ENCODE measurements at regions not wholly inside any gene's neighbourhood (a gene's known extent, or its start where the extent isn't known, plus 50 kb on each side); places are given as distances from the start of the nearest gene placed in this dataset.
"Not testable (repeated sequence)": the region's sequence is repeated elsewhere in the genome, so short reads cannot be mapped to it uniquely, and the experiment has no call there.

DNA sequence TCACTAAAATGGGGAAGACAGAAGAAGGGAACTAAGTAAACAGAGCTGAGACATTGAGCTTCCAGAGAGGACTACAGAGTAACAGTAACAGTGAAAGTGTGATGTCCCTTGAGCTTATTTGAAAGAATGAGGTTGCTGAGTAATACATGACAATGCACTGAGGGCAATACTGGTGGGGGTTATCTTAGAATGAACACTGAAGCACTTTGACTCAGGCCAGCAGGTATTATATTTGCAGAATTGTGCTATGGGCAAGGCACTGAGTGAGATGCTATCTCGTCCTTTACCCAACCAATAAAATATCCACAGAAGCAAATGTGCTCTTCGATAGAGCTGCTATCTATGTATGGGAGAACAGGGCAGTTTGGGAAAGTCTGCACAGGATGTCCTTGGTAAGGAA is 133.2 kb downstream of the DISP1 start:
- DNase-seq (ENCODE audit: low spot score): no peak

- no peak for DNase-seq (ENCODE audit: low spot score)
Measured at GRCh38 chr1:222950892-222951291, 136.1 kb downstream of the DISP1 start.

GRCh38 chr1:222953585-222953984 is 138.7 kb downstream of the DISP1 start:
- no peak for DNase-seq (ENCODE audit: low spot score)

- no peak for DNase-seq (ENCODE audit: low spot score)
Measured at GRCh38 chr1:222955964-222956363, 141.1 kb downstream of the DISP1 start.

- DNase-seq (ENCODE audit: low spot score): no peak
Measured at GRCh38 chr1:222956601-222957000, 141.8 kb downstream of the DISP1 start.

- no peak for DNase-seq (ENCODE audit: low spot score)
Measured at GRCh38 chr1:222967466-222968240, 152.8 kb downstream of the DISP1 start.

DNA sequence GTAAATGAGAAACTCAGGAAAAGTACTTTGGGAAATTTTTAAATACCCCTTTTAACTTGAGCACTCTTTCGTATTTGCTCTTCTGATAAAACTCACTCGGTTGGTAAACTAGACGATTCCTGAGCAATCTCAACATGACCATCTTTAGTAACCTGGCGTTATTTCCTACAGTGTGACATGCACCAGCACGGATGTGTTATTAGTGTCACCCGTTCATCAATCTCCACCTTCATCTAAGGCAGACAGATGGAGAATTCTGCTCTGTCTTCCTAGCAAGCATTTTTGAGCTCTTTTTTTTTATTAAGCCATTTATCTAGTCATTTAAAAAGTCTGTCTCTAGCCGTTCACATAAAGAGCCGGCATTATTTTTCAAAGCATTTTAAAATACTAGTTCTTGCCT is 155.2 kb downstream of the DISP1 start:
- no peak for DNase-seq (ENCODE audit: low spot score)

- no peak for DNase-seq (ENCODE audit: low spot score)
Measured at GRCh38 chr1:222970711-222971110, 155.9 kb downstream of the DISP1 start.

DNA sequence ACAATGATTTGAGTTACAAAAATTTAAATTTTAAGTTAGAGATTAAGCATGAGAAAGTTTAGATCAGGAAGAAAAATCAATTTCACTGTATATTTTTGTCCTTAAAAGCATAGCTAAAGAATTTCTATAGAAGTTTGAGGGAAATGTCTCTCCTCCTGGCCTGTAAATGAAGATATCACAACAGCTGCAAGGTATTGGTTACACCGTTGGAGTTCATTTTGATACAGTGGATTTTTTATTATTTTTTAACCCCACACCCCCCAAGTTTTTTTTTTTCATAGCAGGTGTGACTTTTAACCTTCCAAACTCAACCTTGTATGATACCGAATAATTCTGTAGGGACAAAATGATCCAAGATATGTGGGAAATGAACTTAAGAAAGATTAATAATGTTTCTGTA is 156.3 kb downstream of the DISP1 start:
- no peak for DNase-seq (ENCODE audit: low spot score)

GRCh38 chr1:222973561-222973960 is 158.7 kb downstream of the DISP1 start:
- DNase-seq (ENCODE audit: low spot score): no peak

- peak; percentile 1 for DNase-seq (ENCODE audit: low spot score)
Measured at GRCh38 chr1:222974496-222974895, 159.7 kb downstream of the DISP1 start.

DNA sequence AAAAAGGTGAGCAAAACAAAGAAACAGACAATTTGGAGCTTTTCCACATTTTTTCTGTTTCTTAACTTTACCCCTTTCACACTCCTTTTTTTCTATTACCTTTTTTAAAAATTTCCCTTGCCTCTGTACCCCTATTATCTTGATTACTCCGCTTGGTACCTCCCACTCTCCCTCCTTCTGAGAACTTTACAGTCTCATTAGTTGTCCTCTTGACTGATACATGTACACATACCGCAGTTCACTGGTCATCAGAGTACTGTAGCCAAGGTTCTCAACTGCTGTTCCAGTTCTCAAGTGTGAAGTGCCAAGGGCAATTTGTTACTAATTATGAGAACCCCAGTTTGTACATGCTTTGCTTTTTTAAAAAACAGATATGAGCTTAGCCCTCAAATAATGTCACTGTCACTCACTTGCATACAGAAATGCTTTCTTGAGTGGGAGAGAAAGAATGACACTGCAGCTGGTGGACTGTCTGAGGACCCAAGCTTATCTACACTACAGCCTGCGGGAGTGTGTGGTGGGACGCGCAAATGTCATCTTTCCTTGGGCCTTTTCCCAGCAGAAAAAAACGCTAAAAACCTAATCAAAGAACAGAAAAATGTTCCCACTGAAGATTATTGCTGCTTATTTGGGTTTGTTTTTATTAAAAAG is 160.8 kb downstream of the DISP1 start:
- no peak for DNase-seq (ENCODE audit: low spot score)

DNA sequence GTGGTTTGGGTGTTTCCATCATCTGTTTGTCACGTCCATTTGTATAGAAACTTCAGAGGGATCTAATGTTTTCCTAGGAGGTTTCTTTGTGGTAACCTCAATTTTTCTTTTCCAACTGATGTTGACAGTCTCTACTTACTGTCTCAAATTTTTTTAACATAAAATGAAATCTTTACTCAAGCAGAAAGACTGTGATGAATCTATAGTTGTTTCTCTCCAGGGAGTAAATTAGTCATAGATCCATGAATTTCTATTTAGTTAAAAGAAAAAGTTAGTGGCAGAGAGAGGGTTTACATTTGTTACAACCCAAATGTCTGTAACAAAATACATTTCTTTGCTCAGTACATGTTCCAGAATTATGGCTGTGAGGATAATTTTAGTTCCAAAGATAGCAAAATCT is 161.6 kb downstream of the DISP1 start:
- DNase-seq (ENCODE audit: low spot score): no peak

DNA sequence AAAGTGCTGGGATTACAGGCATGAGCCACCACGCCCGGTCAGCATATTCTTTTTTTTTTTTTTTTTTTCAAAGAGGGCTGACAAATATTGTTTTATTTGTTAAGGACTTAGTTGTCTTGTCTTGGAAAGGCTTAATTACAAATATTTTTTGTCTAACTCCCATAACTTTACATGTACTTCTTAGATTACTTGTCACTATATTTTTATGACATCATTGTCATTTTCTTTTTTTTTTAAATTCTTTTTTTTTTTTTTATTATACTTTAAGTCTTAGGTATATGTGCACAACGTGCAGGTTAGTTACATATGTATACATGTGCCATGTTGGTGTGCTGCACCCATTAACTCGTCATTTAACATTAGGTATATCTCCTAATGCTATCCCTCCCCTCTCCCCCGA is 162.5 kb downstream of the DISP1 start:
- DNase-seq (ENCODE audit: low spot score): not testable (repeated sequence)

- no peak for DNase-seq (ENCODE audit: low spot score)
Measured at GRCh38 chr1:222979561-222979960, 163.5 kb downstream of the TLR5 start.

DNA sequence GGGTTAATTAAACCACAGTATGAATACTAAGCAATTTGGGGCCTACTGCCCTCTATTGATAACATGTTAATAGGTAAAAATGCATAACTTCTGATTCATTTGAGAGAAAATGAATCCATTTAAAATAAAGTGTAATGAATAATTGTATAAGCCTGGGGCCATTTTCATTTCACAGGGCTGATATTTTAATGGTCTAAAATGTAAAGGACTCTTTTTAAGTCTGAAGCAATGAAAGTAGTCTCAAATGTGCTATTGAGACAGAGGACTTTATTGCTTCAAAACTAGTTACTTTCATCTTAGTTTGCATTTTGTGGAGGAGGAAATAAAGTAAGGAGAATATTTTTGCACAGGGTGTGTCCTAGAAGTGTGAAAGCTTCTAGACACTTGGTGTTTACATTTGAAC is 155.4 kb downstream of the TLR5 start:
- no peak for DNase-seq (ENCODE audit: low spot score)

DNA sequence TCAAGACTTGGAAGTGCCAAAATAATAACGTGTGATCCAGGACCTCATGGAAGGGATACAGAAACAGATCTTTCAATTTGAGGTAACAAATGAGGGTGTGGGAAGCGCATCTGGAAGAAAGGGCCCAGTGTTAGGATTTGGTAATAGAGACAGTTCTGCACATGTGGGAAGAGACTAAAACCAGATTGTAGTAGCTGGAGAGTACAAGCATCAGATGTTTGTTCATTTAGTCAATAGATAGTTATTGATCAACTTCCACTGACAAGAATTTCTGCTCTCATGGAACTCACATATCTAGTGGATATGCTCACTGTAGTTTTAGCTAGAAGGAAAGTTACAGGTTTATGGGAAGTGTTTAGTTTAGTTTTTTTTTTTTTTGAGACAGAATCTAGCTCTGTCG is 153.6 kb downstream of the TLR5 start:
- DNase-seq (ENCODE audit: low spot score): no peak

- no peak for DNase-seq (ENCODE audit: low spot score)
Measured at GRCh38 chr1:222991177-222991576, 151.9 kb downstream of the TLR5 start.

DNA sequence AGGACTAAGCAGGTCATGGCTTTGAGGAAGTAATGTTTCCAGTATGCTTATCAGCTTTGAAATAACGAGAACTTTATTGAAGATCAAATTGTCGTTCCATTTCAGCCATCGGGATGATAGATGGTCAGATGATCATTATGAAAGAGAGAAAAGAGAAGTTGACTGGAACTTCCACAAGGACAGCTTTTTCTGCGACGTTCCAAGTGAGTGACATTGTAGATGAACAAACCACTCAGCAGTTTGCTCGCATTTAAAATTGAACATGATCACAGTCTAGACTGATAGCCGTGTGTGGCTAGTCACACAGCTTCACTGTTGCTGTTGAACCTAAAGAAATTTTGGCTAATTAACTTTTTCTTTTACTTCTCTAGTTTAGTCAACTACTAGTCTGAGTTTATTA is 151.1 kb downstream of the TLR5 start:
- DNase-seq (ENCODE audit: low spot score): no peak

DNA sequence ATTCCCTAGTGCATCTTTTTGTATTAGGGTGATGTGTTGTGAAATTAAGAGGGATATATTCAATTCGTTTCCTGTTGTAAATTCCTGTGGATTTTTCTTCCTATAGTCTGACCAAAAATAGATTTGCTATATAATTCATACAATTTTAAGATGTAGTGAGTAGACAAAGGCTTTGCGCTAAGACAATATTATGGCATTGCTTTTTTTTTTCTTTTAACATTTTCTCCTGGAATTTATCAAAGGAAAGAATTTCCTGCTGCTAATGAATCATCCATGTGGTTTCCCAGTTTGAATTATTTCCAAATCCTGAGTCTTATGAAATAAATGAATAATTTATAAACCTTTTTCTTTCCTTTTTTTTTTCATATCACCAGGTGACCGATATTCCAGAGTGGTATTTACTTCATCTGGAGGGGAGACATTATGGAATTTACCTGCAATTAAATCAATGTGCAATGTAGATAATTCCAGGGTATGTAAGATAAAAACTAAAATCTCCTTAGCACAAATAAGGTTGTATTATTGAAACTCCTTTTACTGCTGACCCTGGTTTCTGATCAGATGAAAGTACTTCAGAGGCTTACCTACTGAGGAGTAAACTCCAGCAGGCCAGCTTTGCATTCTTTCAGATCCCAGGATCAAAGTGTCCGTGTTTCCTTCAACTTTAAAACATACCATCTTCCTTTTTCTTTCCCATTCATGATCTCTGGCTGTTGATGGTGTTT is 148.4 kb downstream of the TLR5 start:
- no peak for DNase-seq (ENCODE audit: low spot score)

DNA sequence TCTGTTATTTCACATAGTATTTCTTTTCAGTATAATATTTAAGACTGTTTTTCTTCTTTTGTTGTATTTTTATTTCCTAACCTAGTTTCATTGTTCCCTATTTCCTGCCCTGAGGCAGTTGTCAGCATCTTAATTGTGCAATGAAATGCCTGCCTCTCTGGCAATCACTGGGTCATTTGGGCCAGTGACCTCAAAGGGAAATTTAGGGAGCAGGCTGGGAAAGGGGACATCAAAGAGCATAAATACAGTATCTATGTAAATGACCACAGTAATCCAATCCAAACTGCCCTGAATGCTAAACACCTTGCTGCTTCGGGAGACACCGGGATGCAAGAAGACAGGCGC is 147.8 kb downstream of the TLR5 start:
- DNase-seq (ENCODE audit: low spot score): no peak

DNA sequence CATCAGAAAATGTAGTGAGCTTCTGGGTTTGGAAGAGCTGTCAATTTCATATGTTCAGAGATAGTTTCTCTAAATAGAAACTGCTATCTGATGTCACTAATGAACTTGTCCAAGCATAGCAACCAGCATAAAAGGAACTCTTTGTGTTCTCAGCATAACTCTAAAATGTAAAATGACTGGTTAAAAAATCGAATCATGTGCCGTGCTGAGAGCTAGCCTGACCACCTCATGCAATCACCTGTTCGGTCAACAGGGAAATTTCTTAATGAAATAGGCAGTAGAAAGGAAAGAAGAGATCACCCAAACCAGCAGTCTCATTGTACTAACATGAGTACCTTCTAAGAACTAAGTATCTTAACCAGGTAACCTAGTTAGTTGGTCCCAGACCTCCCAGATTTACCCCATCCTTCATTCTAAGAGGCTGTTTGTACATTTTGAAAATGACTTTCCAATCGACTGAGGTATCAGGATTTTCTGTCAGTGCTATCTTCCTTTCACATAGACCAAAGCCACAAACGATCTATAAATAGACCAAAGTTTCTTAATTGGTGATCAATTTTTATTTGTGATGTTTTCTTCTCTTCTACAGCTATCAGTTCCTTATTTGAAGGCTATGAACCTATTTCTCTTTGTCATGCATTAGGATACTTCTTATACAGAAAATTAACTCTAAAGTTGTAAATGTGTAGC is 147.3 kb downstream of the TLR5 start:
- DNase-seq (ENCODE audit: low spot score): no peak

Measured in activated CD4-positive, alpha-beta T cell treated with anti-CD3 and anti-CD28 coated beads, Interleukin-2, Interleukin-4, amounts not matched to agents 100 ng/mL and 50 ng/mL, durations not matched to agents 16 hours and 8 hours (primary cell).